Muscle of arm (tissue), 1 donor: ENCODE measurements at regions not wholly inside any gene's neighbourhood (a gene's known extent, or its start where the extent isn't known, plus 50 kb on each side); places are given as distances from the start of the nearest gene placed in this dataset.

Source experiments
- DNase-seq: peaks from one replicate; pipeline ENCODE4 v3.0.0-alpha.2; 2013

DNA sequence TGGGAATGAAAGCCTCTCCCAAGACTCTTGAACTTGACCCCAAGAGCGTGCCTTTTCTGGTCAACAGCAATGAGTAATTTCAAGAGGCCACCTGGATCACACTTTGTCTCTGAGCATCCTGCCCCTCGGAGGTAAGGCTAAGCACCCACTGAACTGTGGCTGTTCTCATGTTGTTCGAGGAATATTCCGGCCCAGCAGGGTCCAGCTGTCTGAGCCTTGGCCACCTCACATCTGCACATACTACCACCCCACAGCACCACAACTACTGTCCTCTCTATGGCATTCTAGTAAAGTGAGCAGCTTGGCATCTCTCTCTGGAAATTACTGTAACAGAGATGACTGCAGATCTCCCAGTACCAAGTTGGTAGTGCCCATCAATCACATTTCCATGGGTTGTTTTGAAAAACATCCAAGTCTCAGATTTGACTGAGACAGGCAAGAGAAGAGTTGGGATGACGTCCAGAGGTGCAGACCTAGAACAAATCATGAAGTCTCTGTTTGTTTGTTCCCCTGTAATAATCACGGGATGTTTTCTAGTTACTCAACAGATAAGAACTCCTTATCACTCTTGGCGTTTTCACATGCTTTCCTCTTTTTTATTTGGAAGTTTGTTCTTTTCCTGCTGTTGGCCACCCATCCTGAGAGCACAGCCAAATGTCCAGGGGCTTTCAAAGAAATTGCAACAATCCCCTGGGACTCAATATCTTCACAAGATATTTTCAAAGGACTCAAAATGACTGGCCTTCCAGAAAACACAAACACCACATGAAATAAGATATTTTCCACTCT, 336.0 kb upstream of the TNP1 start:
- DNase-seq, result no peak

DNA sequence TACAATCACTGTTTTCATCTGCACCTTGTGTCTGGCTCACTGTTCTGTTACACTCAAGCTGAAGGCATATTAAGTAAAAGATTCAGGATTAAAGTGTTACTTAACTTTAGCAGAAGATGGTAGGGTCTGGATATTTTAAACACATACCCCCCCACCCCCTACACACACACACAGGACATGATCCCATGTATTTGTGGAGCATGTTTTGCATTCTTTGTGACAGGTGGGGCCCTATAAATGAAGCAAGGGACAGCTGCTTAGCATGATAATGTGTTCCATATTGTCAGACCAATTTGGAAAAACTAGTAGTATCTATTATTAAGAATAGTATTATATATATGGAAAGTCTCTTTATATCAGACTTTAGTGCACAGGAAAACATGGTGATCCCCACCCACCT, 335.2 kb upstream of the TNP1 start:
- DNase-seq, result no peak

DNA sequence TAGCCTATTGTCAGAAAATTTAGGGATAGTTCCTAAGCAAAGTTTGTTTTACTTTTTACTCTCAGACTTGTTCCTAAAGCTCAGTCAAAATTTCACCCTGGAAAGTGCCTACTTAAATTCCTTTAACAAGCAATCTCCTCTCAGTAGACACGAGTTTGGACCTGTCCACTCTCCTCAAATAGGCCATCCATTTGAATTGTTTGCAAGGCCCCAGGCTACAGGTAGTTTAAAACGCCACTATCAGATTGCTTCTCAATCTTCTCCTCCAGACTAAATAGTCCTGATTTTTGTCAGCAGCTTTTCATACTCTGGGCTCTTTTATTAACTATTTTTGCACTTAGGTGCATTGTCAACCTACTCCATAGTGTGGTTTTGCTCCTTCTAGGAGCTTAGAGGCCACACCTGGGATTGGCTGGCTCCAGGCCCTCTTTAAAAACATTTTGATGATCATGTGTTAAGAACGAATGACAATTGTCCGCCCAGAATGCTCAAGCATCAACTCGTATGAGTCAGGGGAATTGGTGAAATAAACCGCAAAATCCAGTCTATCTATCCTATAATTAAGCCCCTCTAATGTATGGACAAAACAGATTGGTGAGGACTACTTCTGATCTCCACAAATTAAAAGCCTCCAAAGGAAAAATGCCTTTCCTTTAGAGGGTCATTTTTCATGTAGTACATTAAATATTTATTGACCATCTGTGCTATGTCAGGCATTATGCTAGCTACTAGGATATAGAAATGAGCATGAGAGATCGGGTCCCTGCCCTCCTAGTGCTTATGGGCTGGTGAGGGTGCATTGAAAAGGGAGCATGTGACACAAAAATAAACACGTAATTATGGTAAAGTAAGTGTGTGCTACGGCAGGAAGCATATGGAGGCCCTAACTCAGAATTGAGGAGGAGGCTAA, 333.8 kb upstream of the TNP1 start:
- DNase-seq, result no peak

DNA sequence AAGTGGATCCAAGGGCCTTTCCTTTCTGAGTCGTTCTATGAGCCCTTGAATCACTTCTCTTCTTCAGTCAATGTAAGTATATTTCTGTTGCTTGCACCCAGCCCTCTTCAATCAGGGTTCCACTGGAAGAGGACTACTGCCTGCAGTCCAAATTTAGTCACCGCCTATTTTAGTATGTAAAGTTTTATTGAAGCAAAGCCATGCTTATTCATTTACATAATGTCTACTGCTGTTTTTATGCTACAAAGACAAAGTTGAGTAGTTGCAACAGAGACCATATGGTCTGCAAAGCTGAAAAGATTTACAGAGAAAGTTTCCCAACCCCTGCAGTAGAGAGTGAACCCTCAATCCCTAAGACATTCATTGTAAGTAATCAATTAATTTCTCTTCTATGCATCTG, 332.5 kb upstream of the TNP1 start:
- no peak for DNase-seq

DNA sequence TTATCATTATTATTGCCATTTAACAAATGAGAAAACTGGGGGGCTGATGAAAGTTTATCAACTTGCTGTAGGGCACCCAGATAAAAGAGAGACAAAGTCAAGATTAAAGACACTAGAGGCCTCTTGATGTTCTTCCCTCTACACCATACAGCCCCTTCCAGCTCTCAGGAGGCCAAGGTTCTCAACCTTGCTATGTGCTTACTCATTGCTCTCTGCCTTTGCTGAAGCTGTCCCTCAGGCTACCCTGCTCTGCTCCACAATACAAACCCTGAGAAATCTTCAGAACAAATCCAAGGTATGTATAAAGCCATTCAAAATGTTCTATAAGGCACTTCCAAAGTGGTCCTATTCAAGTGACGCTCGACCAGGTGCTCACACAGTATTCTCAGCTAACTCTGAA, 329.9 kb upstream of the TNP1 start:
- DNase-seq, result no peak

DNA sequence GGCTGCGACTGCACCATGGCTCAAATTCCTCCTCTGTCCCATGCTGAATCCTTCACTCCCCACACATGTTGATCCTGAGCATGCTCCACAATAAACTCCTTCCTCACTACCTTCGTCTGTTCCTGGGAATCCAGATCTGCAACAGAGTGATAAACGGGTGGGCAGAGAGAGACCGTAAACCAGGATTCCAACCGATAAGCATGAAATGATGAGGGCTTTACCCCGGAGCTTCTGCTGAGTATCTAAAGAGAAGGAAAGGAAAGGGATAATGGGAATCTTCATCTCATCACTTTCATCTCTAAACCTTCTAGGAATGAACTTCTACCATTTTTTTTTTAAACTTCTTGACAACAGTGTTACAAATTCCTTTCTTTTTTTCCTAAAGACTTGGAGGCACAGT, 329.3 kb upstream of the TNP1 start:
- DNase-seq, result no peak

DNA sequence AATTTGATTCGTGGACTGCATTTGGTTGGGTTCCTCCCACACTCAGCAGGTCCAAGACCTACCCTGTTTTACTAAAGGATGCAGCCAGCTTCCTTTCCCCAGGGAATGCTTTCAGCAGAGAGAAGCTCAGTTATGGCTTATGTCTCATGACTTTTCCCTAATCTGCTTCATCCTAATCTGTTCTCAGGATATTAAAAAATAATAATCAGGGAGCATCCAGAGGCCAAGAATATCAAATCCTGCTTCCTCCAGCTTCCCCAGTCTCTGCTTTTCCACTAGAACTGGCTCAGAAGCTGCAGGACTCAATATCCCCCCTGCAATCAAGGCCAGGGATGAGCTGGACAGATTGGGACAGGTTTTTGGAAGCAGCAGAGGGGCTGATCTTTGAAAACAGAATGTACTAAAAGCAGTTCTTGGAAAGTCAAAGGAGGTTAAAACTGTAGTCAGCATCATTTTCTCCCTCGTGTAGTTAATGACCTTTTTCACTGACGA, 326.9 kb upstream of the TNP1 start:
- peak; percentile 89 for DNase-seq

DNA sequence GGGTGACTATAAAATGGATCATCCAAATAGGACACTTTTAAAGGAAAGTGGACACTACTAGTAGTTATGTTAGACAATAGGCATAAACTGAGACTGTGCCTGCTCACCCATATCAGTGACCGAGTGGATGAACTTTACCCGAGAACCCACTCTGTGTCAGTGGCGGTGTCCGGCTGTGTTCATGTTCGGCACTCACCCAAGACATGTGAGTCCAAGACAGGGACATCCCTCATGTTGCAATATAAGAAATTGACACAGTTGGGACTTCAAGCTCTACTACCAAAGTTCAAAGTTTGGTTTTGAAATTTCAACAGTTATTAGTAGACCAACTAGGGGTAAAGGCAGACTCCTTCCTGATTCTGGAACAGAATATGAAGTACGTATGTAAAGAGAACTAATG, 326.3 kb upstream of the TNP1 start:
- DNase-seq, result no peak

DNA sequence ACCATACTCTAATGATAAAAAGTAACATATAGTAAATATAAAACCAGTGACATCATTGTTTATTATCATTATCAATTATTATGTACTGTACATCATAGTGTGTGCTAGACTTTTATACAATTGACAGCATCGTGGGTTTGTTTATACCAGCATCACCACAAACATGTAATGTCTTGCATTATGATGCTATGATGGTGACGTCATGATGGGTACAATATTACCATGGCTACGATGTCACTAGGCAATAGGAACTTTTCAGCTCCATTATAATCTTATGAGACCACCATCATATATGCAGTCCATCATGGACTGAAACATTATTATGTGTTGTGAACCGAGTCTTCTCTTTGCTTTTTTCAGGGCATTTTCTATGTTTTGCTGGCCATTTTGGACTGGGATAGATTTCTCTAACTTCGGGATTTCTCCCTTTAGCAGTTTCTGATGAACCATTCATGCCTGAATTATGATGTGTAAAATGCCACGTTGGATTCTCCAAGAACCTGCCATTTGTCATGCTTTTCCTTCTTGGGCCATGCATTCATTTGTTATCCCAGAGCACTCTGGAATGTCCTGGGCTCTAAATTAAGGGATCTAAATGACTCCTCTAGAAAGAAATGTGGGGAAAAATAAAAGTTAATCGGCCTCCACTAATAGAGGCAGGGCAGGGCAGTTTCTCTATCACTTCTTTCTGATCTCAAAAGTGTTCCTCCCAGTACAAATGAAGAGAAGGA, 325.6 kb upstream of the TNP1 start:
- DNase-seq, result no peak

DNA sequence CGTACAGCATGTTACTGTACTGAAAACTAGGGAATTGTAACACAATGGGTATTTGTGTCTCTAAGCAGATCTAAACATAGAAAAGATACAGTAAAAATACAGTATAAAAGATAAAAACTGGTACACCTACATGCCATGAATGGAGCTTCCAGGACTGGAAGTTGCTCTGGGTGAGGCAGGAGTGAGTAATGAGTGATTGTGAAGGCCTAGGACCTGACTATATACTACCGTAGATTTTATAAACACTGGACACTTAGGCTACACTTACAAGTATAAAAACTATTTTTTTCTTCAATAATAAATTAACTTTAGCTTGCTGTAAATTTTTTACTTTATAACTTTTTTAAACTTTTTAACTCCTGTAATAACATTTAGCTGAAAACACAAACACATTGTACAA, 324.4 kb upstream of the TNP1 start:
- DNase-seq, result no peak

DNA sequence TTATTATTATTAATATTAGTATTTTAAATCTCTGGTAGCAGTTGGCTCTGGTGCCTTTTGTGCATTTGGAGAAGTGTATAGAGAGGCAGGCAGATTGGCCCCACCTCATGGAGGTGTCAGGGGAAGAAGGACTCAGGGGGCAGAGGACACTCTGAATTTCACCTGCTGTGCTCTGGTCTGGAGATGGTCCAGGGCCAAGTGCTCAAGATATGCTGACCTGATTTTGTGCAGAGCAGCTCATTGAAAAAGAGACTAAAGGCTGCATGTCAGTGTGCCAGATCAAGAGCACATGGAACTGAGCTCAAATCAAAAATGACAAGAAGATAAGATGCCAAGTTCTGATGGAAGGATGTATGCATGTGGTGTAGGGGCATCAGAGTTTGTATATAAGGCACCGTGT, 323.6 kb upstream of the TNP1 start:
- DNase-seq, result no peak

DNA sequence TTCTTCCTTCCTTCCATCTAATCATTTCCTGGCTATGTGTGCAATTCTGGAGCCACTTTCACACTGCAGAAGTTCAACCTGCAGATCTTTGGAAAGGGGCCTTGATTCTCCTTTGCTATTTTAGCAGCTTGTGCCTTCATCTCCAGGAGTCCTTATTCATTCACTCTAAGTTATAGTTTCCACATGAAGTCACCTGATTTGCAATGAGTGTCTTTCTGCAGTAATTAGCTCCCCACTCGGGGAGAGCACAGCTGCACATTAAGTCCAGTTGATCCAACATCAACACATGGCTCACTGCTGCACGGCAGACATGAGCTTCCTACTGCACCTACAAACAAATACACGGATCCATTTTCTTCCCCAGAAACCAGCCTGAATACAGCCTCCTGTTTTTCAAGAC, 323.1 kb upstream of the TNP1 start:
- DNase-seq, result peak; percentile 63

DNA sequence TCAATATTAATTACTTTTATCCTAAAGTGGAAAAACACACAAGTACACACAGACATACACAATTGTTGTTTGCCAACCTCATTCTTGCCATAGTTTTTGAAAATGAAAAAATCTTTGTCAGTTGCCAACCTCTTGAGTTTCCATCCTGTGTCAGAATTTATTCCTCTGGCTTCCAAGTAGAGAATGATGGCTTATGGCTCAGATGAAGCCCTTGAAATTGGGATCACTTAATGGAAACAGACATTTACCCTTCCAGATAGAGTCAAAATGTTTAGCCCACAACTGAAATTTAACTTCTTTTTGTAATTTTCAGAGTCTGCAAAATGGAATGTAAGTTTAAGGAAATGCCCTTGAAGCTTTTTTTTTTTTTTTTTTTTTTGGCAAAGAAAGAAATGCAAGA, 321.6 kb upstream of the TNP1 start:
- DNase-seq, result no peak

DNA sequence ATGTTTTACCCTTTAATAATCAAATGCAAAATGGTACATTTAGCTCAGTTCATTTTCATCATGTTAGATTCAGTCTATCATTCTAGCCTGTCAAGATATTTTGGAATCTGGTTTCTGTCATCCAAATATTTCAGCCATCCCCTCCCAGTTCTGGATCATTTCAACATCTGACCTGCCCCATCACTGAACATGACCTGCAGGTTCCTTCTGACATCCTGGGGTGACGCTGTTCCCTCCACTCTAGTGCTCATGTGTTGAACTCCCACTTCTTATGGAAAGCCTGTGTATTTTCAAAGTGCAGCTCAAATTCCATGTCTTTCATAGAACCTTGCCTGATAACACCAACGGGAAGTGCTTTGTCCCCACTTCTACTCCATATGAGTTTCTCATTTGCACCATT, 320.0 kb upstream of the TNP1 start:
- no peak for DNase-seq

DNA sequence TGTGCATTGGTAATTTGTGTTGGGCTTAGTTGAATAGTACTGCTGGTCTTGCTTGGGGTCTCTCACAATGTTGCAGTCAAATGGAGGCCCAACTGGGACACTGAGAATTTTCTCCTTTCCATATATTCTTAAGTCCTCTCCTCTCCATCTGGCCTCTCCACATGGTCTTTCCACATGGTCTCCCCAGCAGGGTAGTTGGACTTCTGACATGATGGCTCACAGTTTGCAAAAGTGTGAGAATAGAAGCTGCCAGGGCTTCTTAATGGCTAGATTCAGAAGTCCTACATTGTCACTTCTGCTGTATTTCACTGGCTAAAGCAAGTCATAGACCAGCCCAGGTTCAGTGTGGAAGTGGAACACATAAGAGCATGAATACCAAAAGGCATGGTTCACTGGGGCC, 318.5 kb upstream of the TNP1 start:
- no peak for DNase-seq

DNA sequence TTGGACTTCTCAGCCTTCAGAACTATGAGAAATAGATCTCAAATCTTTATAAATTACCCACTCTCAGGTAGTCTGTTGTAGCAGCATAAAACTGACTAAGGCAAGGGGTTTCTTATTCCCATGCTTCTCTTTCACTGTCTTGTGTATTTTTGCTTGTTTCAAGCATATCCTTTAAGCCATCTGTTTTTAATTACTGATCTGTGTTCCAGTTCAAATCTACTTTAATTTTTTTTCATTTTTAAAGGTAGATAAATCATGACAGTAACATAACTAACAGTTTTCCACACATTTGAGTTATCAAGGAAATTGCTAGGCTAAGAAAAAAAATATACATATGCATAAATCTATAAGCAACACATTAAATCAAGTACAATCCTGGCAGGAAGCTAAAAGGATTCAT, 317.9 kb upstream of the TNP1 start:
- no peak for DNase-seq

DNA sequence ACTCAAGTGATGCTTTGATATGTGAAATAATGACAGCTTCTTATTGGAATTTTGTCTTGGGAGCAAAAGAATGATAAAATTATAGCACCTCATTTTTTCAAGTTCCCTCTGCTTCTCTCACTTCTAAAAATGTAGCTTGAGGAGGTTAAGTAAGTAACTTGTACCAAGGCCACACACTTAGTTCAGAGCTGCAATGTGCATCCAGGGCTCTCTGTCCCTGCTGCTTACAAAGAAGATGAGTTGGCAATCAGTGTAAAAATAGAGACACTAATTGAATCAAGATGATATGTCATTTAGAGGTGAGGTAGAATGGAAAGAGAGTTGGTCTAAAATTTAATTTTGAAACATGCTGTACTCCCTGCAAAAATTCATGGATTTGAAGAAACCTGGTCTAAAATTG, 312.0 kb upstream of the TNP1 start:
- no peak for DNase-seq

DNA sequence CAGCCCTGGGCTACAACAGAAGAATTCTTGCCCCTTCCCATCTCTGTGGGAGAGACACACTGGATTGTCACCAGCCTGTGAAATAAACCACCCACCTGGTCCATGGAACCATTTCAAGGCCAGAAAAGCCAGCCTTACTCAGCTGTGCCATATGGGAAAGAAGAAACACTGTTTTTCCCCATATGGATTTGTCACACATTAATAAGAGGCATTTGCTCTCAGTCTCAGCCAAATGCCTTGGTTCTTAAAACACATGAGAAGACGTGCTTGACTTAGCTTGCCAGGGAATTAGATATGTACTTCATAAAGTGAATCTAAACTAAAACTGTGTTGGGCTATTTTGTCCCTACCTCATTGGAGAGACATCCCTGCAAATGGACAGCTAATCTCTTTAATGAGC, 308.6 kb upstream of the TNP1 start:
- DNase-seq, result no peak

DNA sequence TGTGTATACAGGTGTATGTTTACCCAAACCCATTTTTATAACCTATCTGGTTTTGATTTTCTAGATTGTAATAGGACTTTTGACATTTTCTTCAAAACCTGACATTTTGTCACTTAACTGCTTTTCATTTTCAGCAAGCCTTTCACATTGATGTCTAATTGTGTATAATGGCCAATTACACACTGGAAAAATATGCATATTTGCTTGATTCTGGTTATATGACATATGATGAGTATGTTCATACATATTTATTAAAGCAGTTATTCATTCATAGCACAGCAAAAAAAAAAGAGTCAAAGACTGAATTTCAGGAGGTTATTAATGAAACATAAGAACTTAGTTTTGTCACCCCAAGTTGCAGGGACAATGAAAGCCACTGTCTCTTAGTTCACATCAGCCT, 307.7 kb upstream of the TNP1 start:
- DNase-seq, result no peak

DNA sequence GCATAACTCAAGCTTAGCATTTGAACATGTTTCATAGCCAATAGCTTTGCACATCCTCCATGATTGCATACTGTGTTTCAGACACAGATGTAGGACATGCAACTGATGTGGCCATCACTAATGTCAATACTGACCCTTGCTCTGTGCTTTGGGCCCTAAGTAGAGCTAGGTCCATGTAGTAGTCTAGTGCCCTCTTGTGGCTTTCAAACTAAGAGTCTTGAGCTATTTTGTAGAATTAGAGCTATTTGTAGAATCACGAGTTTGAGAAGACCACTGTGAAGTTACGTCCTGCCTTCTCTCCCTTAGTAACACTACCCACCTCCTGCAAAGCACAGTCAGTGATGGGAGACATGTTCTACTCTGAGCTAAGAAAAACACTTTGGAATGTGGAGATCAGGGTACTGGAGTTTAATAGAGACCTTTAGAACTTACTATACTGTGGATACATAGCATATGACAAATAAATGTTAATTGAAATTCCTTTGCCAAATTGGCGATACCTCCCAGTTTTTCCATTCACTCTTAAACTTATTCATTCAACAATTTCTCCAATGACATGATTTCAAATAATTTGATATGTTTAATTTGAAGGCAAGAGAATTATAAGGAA, 306.5 kb upstream of the TNP1 start:
- no peak for DNase-seq

DNA sequence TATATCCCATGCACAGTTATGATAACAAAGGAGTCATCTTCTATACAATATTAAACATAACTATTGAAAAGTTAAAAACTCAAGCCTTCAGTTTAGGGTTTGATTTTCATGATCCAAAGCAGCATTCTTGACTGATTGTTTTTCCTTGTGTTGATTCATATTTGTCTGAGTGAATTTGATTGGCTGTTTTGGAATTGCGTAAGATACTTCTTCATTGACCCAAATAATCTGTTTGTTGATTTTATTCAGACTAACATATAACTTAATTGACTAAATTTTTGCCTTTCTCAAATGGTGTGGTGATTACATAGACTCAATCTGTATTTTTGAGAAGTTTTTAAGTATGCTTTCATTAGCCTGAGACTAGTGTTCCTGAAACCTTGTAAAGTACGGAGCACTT, 305.7 kb upstream of the TNP1 start:
- DNase-seq, result no peak

DNA sequence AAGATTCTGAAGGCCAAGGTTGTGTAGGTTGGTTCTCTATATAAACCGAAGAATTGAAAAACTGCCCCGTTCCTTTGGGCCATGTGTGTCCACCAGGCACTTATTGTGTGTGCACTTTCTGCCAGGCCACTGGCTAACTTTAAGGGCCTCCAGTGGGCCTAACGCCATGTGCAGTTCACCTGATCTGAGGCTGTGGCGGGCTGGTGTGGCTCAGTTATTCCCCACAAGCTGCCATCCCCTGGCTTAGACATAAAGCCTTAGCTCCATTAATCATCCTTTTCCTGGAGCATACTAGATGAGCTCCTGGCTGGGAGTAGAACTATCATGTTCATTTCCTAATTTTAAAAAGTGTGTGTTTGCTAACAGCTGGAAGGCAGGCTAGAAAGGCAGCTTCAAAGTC, 304.1 kb upstream of the TNP1 start:
- no peak for DNase-seq
